IMR-90 (cell line): ENCODE measurements at regions not wholly inside any gene's neighbourhood (a gene's known extent, or its start where the extent isn't known, plus 50 kb on each side); places are given as distances from the start of the nearest gene placed in this dataset.

Experiments used
- CEBPB ChIP-seq: IDR thresholded peaks from 2 replicates; pipeline ENCODE4 v1.6.1; 2012; ENCODE audit warnings: low read depth, low read length, improper control_type of control experiment
- CHD1 ChIP-seq: IDR thresholded peaks from 2 replicates; pipeline ENCODE4 v1.6.1; 2012; ENCODE audit warnings: low read depth, low read length, improper control_type of control experiment
- POLR2A ChIP-seq: IDR thresholded peaks from 2 replicates; pipeline ENCODE4 v1.6.1; 2012; ENCODE audit warnings: mild to moderate bottlenecking, low read depth, low read length
- RAD21 ChIP-seq: IDR thresholded peaks from 2 replicates; pipeline ENCODE4 v1.6.1; 2012; ENCODE audit warnings: low read length, improper control_type of control experiment
- TF ChIP-seq, protein P1 (sequence below): conservative IDR thresholded peaks from 2 replicates; pipeline ENCODE4 v1.5.1; 2012; ENCODE audit warnings: mild to moderate bottlenecking, low read depth, low read length, improper control_type of control experiment

DNA sequence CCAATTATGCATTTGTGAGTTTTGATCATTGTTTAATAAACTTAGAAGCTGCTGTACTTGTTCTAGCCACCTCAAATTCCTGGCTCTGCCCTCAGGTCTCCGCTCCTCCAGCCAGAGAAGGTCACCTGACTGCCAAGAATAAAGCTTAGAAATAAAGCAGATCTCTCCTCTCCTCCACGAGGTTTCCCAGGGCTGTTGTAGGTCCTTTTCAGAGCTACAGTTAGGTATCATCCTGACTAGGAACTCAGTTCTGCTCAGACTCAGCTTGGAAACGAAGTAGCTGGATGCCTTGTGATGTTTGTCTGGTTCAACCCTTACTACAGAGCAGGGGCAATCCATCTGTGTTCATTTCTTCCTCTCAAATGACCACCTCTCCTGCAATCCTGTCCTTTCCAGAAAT, 79.1 kb upstream of the RAPGEF2 start:
- TF ChIP-seq, protein P1, sequence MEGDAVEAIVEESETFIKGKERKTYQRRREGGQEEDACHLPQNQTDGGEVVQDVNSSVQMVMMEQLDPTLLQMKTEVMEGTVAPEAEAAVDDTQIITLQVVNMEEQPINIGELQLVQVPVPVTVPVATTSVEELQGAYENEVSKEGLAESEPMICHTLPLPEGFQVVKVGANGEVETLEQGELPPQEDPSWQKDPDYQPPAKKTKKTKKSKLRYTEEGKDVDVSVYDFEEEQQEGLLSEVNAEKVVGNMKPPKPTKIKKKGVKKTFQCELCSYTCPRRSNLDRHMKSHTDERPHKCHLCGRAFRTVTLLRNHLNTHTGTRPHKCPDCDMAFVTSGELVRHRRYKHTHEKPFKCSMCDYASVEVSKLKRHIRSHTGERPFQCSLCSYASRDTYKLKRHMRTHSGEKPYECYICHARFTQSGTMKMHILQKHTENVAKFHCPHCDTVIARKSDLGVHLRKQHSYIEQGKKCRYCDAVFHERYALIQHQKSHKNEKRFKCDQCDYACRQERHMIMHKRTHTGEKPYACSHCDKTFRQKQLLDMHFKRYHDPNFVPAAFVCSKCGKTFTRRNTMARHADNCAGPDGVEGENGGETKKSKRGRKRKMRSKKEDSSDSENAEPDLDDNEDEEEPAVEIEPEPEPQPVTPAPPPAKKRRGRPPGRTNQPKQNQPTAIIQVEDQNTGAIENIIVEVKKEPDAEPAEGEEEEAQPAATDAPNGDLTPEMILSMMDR: no peak
- TF ChIP-seq CHD1 (no peak), CEBPB (no peak), POLR2A (no peak), RAD21 (no peak)
